Neuronal stem cell (in vitro differentiated cells): ENCODE measurements at regions not wholly inside any gene's neighbourhood (a gene's known extent, or its start where the extent isn't known, plus 50 kb on each side); places are given as distances from the start of the nearest gene placed in this dataset.

Source experiments
- DNase-seq: peaks from one replicate; pipeline ENCODE4 v3.0.0-alpha.2; 2013; ENCODE audit warnings: low spot score
- H2AFZ ChIP-seq: one replicate; pipeline ENCODE4 v1.6.1; 2013; ENCODE audit warnings: mild to moderate bottlenecking, low read length, inconsistent platforms
- H2AK5ac ChIP-seq: 2 replicates; pipeline ENCODE4 v1.6.1; 2013; ENCODE audit warnings: low read depth, mild to moderate bottlenecking, inconsistent platforms, low read length, moderate library complexity, mixed read lengths
- H2BK120ac ChIP-seq: 2 replicates; pipeline ENCODE4 v1.6.1; 2013; ENCODE audit warnings: low read depth, mild to moderate bottlenecking, inconsistent platforms, low read length, moderate library complexity, mixed read lengths
- H2BK12ac ChIP-seq: one replicate; pipeline ENCODE4 v1.6.1; 2013; ENCODE audit warnings: low read length, inconsistent platforms
- H2BK15ac ChIP-seq: 2 replicates; pipeline ENCODE4 v1.6.1; 2013; ENCODE audit warnings: mild to moderate bottlenecking, low read length, inconsistent platforms, mixed read lengths
- H2BK5ac ChIP-seq: one replicate; pipeline ENCODE4 v1.6.1; 2013; ENCODE audit warnings: inconsistent platforms, mild to moderate bottlenecking, low read length, moderate library complexity
- H3K14ac ChIP-seq: one replicate; pipeline ENCODE4 v1.6.1; 2013; ENCODE audit warnings: low read length, inconsistent platforms
- H3K18ac ChIP-seq: 2 replicates; pipeline ENCODE4 v1.6.1; 2013; ENCODE audit warnings: low read length, inconsistent platforms
- H3K23ac ChIP-seq: 2 replicates; pipeline ENCODE4 v1.6.1; 2013; ENCODE audit warnings: low read depth, mild to moderate bottlenecking, mixed read lengths, low read length, inconsistent platforms; ENCODE audit not compliant: poor library complexity
- H3K27ac ChIP-seq: replicated peaks from 3 replicates; pipeline ENCODE4 v1.5.1; 2013; ENCODE audit warnings: low read length, inconsistent platforms
- H3K27me3 ChIP-seq, 3 experiments: 2 replicates each; pipeline ENCODE4 v1.6.1; 2013; ENCODE audit warnings: low read length in 3 of 3, mild to moderate bottlenecking in 2 of 3, inconsistent platforms in 1 of 3, low read depth in 1 of 3, mixed read lengths in 1 of 3, moderate library complexity in 1 of 3; ENCODE audit not compliant: control insufficient read depth in 3 of 3, insufficient read depth in 3 of 3
- H3K36me3 ChIP-seq, 2 donors: replicated peaks in 1 of 2; 2 replicates each; pipeline ENCODE4 v1.6.1; 2013; ENCODE audit warnings: low read length in 2 of 2; ENCODE audit not compliant: control insufficient read depth in 2 of 2, insufficient read depth in 2 of 2
- H3K4ac ChIP-seq: 2 replicates; pipeline ENCODE4 v1.6.1; 2013; ENCODE audit warnings: inconsistent platforms, mild to moderate bottlenecking, low read length, moderate library complexity
- H3K4me1 ChIP-seq, 2 donors: 1 replicate in 1 of 2; 2 replicates in 1 of 2; pipeline ENCODE4 v1.6.1; 2013; ENCODE audit warnings: low read length in 2 of 2, low read depth in 1 of 2; ENCODE audit not compliant: control insufficient read depth in 2 of 2, insufficient read depth in 1 of 2
- H3K4me2 ChIP-seq: one replicate; pipeline ENCODE4 v1.6.1; 2013; ENCODE audit warnings: mild to moderate bottlenecking, low read length, inconsistent platforms; ENCODE audit not compliant: insufficient read depth, poor library complexity, severe bottlenecking
- H3K4me3 ChIP-seq, 2 donors: 2 replicates each; pipeline ENCODE4 v1.5.1; 2013; ENCODE audit warnings: low read length in 2 of 2, mild to moderate bottlenecking in 2 of 2, inconsistent platforms in 1 of 2, moderate library complexity in 1 of 2
- H3K79me1 ChIP-seq: one replicate; pipeline ENCODE4 v1.6.1; 2013; ENCODE audit warnings: low read depth, mild to moderate bottlenecking, inconsistent platforms, low read length, moderate library complexity
- H3K9ac ChIP-seq: one replicate; pipeline ENCODE4 v1.6.1; 2013; ENCODE audit warnings: mild to moderate bottlenecking, low read depth, low read length, inconsistent platforms; ENCODE audit not compliant: poor library complexity
- H3K9me3 ChIP-seq, 2 donors: replicated peaks in 1 of 2; 2 replicates each; pipeline versions ENCODE3 to v1.6.1; 2013; ENCODE audit warnings: low read length in 2 of 2, mild to moderate bottlenecking in 2 of 2, inconsistent platforms in 1 of 2, low read depth in 1 of 2, mixed read lengths in 1 of 2, moderate library complexity in 1 of 2; ENCODE audit not compliant: control insufficient read depth in 2 of 2, insufficient read depth in 1 of 2
- H4K8ac ChIP-seq: one replicate; pipeline ENCODE4 v1.6.1; 2013; ENCODE audit warnings: low read depth, mild to moderate bottlenecking, inconsistent platforms, low read length, moderate library complexity
- H4K91ac ChIP-seq: one replicate; pipeline ENCODE4 v1.6.1; 2013; ENCODE audit warnings: low read length, low read depth, mild to moderate bottlenecking, inconsistent platforms; ENCODE audit not compliant: poor library complexity
- WGBS, 2 donors: extraction: QIAGEN DNeasy Blood & Tissue Kit; methylation state at CpG; one replicate each; pipeline ENCODE4 v1.1.7; 2013; ENCODE audit warnings: missing lambda C conversion rate in 2 of 2, mixed read lengths in 1 of 2; ENCODE audit not compliant: insufficient read length in 2 of 2, insufficient replicate concordance in 1 of 2; ENCODE audit errors: extremely low coverage in 2 of 2; 5-methylcytosine and 5-hydroxymethylcytosine counted together

DNA sequence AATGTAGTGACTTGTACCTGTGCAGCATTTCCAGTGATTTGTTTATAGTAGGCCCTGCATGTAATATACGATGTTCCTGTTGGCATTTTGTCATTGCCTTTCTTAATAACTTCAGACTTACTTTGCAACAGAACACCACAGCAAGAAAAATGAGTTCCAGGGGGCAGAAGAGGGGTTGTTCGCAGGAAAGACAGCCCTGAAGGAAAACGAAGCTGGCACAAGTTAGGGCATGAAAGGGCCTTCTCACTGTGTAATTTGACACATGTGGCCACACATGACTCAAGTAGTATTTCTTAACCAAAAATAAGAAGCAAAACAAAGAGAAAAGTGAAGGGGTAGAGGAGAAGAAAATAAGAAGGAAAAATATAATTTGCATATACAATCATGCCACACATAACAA lies 265.8 kb upstream of the SMIM31 start:
- Histone ChIP-seq H4K91ac (no peak overlapping the region), H3K4ac (no peak overlapping the region), H3K23ac (no peak overlapping the region), H3K27ac (no peak overlapping the region), H3K79me1 (no peaks in the 10 kb centered on the region), H3K4me3 (no peak overlapping the region), H3K18ac (no peak overlapping the region), H3K9ac (no peak overlapping the region), H3K9me3 (no peaks in the 10 kb centered on the region), H2BK12ac (no peak overlapping the region), H3K27me3 (no peaks in the 10 kb centered on the region), H2BK15ac (no peak overlapping the region), H3K4me1 (no peaks in the 10 kb centered on the region), H3K36me3 (no peaks in the 10 kb centered on the region), H2AFZ (no peak overlapping the region), H4K8ac (no peak overlapping the region), H2BK120ac (no peak overlapping the region), H3K4me2 (no peak overlapping the region), H2AK5ac (no peak overlapping the region), H3K14ac (no peak overlapping the region), H2BK5ac (no peak overlapping the region)
- no peak for DNase-seq
- WGBS, 2 donors, result no CpG with 5 or more reads among the region's 3 CpGs

DNA sequence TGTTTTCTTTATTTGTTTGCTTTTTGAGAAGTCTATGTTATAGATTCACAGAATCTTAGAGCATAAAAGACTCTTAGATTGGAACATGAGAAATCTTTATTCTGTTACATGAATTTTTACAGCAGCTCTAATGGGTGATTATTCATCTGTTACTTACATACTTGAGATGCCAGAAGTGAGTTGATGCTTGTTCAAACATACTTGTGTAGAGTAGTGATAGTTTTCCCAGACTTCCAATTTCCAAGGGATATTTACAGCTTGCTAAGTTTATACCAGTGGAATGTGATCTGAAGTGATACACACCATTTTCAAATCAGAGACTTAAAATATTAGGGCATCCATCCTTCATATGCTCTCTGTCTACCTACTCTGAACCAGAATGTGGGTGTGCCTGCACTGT lies 252.9 kb upstream of the SMIM31 start:
- H2AFZ ChIP-seq, result no peak overlapping the region
- no peak overlapping the region for H2AK5ac ChIP-seq
- no peak overlapping the region for H4K91ac ChIP-seq
- H2BK12ac ChIP-seq, result no peak overlapping the region
- H3K79me1 ChIP-seq, result no peaks in the 10 kb centered on the region
- H3K4ac ChIP-seq, result no peak overlapping the region
- peaks cover 0 to 2% of the 10 kb centered on the region in 2 donors for H3K9me3 ChIP-seq
- no peak overlapping the region for H2BK15ac ChIP-seq
- no peaks in the 10 kb centered on the region for H3K36me3 ChIP-seq
- H3K18ac ChIP-seq, result no peak overlapping the region
- H3K4me2 ChIP-seq, result no peak overlapping the region
- no peak overlapping the region for H2BK120ac ChIP-seq
- H3K27ac ChIP-seq, result no peak overlapping the region
- DNase-seq, result no peak
- no peak overlapping the region for H3K4me3 ChIP-seq
- H3K14ac ChIP-seq, result no peak overlapping the region
- no peak overlapping the region for H3K9ac ChIP-seq
- H2BK5ac ChIP-seq, result no peak overlapping the region
- H4K8ac ChIP-seq, result no peak overlapping the region
- no peak overlapping the region for H3K23ac ChIP-seq
- H3K4me1 ChIP-seq, result no peaks in the 10 kb centered on the region
- no peaks in the 10 kb centered on the region for H3K27me3 ChIP-seq

DNA sequence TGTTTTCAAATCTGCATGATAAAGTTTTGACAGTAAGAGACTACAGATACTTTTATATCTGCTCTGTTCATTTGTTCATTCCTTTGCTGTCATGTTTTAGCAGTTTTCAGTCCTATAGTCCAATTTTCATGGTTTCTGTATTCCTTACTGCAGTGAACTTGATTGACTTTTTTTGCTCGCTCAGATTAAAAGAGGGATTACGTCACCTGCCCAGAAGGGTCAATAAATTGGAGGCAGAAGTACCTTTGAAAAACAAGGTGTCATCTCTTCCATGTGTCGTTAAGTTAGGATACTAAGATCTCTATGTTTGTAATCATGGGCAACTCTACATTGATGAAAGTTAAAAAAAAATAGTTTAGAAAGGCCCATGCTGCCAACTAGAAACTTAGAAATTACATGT lies 250.1 kb upstream of the SMIM31 start:
- H3K4ac ChIP-seq, result no peak overlapping the region
- no peak overlapping the region for H2BK12ac ChIP-seq
- H3K23ac ChIP-seq, result no peak overlapping the region
- H3K27me3 ChIP-seq, result no peaks in the 10 kb centered on the region
- no peak overlapping the region for H3K9ac ChIP-seq
- no CpG with 5 or more reads among the region's 3 CpGs for WGBS, 2 donors
- H3K4me2 ChIP-seq, result no peak overlapping the region
- no peak overlapping the region for H2BK15ac ChIP-seq
- no peaks in the 10 kb centered on the region for H3K36me3 ChIP-seq
- no peaks in the 10 kb centered on the region for H3K4me1 ChIP-seq
- H3K18ac ChIP-seq, result no peak overlapping the region
- DNase-seq, result no peak
- no peaks in the 10 kb centered on the region for H3K9me3 ChIP-seq
- H2AK5ac ChIP-seq, result no peak overlapping the region
- no peak overlapping the region for H3K27ac ChIP-seq
- H4K91ac ChIP-seq, result no peak overlapping the region
- H2AFZ ChIP-seq, result no peak overlapping the region
- no peak overlapping the region for H2BK5ac ChIP-seq
- no peak overlapping the region for H3K4me3 ChIP-seq
- H3K79me1 ChIP-seq, result no peaks in the 10 kb centered on the region
- H2BK120ac ChIP-seq, result no peak overlapping the region
- H4K8ac ChIP-seq, result no peak overlapping the region
- no peak overlapping the region for H3K14ac ChIP-seq

DNA sequence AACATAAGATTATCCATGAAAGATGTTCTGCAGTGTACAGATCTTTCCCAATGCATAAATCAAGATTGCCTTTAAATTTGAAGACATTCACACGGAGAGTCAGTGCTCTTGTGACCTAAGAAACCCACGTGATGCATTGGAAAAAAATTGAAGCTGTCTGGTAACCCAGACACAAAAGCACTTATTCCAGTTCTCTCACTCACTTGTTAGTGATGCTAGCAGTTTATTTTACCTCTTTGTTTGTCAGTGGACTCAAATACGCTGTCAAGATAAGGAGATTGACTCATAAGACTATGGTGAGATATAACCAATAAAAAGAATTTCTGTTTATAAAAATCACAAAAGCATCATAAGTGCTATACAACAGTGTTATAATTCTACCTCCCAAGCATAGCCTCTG lies 245.8 kb upstream of the SMIM31 start:
- no peak overlapping the region for H2AFZ ChIP-seq
- H3K27me3 ChIP-seq, result no peaks in the 10 kb centered on the region
- H3K4ac ChIP-seq, result no peak overlapping the region
- H3K27ac ChIP-seq, result no peak overlapping the region
- no peaks in the 10 kb centered on the region for H3K79me1 ChIP-seq
- H4K8ac ChIP-seq, result no peak overlapping the region
- no peak overlapping the region for H3K18ac ChIP-seq
- H3K4me2 ChIP-seq, result no peak overlapping the region
- WGBS, 2 donors, result no CpG with 5 or more reads among the region's 3 CpGs
- no peak overlapping the region for H3K9ac ChIP-seq
- no peak overlapping the region for H3K14ac ChIP-seq
- H3K23ac ChIP-seq, result no peak overlapping the region
- H3K4me1 ChIP-seq, result no peaks in the 10 kb centered on the region
- H2AK5ac ChIP-seq, result no peak overlapping the region
- no peaks in the 10 kb centered on the region for H3K9me3 ChIP-seq
- no peak overlapping the region for H2BK15ac ChIP-seq
- no peak for DNase-seq
- no peak overlapping the region for H2BK5ac ChIP-seq
- no peak overlapping the region for H2BK120ac ChIP-seq
- no peak overlapping the region for H4K91ac ChIP-seq
- no peak overlapping the region for H3K4me3 ChIP-seq
- H2BK12ac ChIP-seq, result no peak overlapping the region
- H3K36me3 ChIP-seq, result no peaks in the 10 kb centered on the region
